ENCODE measurements at regions not wholly inside any gene's neighbourhood (a gene's known extent, or its start where the extent isn't known, plus 50 kb on each side); places are given as distances from the start of the nearest gene placed in this dataset.
"Not testable (repeated sequence)": the region's sequence is repeated elsewhere in the genome, so short reads cannot be mapped to it uniquely, and the experiment has no call there.

- H3K9me3 Mint-ChIP-seq: no peaks in the 10 kb centered on the region
- no peaks in the 10 kb centered on the region for H3K27me3 Mint-ChIP-seq (ENCODE audit: low read depth)
- no peak overlapping the region for H3K27ac Mint-ChIP-seq
These were observed 254.2 kb upstream of the CRBN start for GRCh38 chr3:3433711-3434110.

GRCh38 chr3:3429841-3430240 lies 250.3 kb upstream of the CRBN start:
- intact Hi-C loops (cut with micrococcal nuclease): loop anchor here (1.0 kb wide), 1 partner anchor 27 kb away; no protein-coding TSS in a partner anchor
- H3K4me3 Mint-ChIP-seq (ENCODE audit: low read depth): no peak overlapping the region
- DNase-seq (ENCODE audit: low spot score): no peak
- H3K27ac Mint-ChIP-seq: no peak overlapping the region
- H3K9me3 Mint-ChIP-seq: no peaks in the 10 kb centered on the region
- no peaks in the 10 kb centered on the region for H3K4me1 Mint-ChIP-seq (ENCODE audit: low read depth)
- no peaks in the 10 kb centered on the region for H3K27me3 Mint-ChIP-seq (ENCODE audit: low read depth)
- H3K36me3 Mint-ChIP-seq (ENCODE audit: low read depth): no peaks in the 10 kb centered on the region

More at GRCh38 chr3:3433711-3434110, 254.2 kb upstream of the CRBN start:
- intact Hi-C loops (cut with micrococcal nuclease): no loop called here
- DNase-seq (ENCODE audit: low spot score): no peak
- Mint-ChIP-seq H3K36me3 (ENCODE audit: low read depth) (no peaks in the 10 kb centered on the region), H3K4me3 (ENCODE audit: low read depth) (no peak overlapping the region), H3K4me1 (ENCODE audit: low read depth) (no peaks in the 10 kb centered on the region)

- H3K9me3 Mint-ChIP-seq; H3K4me3 Mint-ChIP-seq (ENCODE audit: low read depth); DNase-seq (ENCODE audit: low spot score); H3K36me3 Mint-ChIP-seq (ENCODE audit: low read depth); H3K27ac Mint-ChIP-seq; intact Hi-C loops (cut with micrococcal nuclease); H3K27me3 Mint-ChIP-seq (ENCODE audit: low read depth); H3K4me1 Mint-ChIP-seq (ENCODE audit: low read depth): not testable (repeated sequence)
These were observed 228.2 kb upstream of the CRBN start for GRCh38 chr3:3407707-3408106.

DNA sequence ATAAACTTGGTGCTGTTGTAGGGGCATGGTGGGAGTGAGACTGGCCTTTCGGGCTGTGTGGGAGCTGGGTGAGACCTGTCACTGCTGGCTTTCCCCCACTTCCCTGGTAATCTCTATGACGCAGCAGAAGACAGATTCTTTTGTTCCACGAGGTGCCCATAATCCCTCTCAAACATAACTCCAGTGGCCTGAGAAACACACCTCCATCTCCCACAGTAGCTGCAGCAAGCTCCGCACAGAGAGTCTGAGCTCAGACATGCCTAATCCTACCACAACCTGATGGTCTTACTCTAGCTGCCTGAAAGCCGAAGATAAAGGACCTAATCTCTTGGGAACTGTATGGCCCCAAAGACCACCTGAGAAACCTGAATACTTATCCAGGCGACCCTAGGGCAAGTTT lies 225.6 kb upstream of the CRBN start:
- no peak for DNase-seq (ENCODE audit: low spot score)
- H3K9me3 Mint-ChIP-seq: peaks cover 4% of the 10 kb centered on the region
- H3K36me3 Mint-ChIP-seq (ENCODE audit: low read depth): no peaks in the 10 kb centered on the region
- no peaks in the 10 kb centered on the region for H3K4me1 Mint-ChIP-seq (ENCODE audit: low read depth)
- H3K27ac Mint-ChIP-seq: no peak overlapping the region
- intact Hi-C loops (cut with micrococcal nuclease): no loop called here
- H3K4me3 Mint-ChIP-seq (ENCODE audit: low read depth): no peak overlapping the region
- H3K27me3 Mint-ChIP-seq (ENCODE audit: low read depth): no peaks in the 10 kb centered on the region

- H3K27me3 Mint-ChIP-seq (ENCODE audit: low read depth): no peaks in the 10 kb centered on the region
- no peaks in the 10 kb centered on the region for H3K36me3 Mint-ChIP-seq (ENCODE audit: low read depth)
- H3K9me3 Mint-ChIP-seq: peaks cover 4% of the 10 kb centered on the region
- no peaks in the 10 kb centered on the region for H3K4me1 Mint-ChIP-seq (ENCODE audit: low read depth)
- no peak overlapping the region for H3K27ac Mint-ChIP-seq
- no peak overlapping the region for H3K4me3 Mint-ChIP-seq (ENCODE audit: low read depth)
- intact Hi-C loops (cut with micrococcal nuclease): no loop called here
- DNase-seq (ENCODE audit: low spot score): no peak
These were observed 224.2 kb upstream of the CRBN start for GRCh38 chr3:3403700-3404099.

GRCh38 chr3:3392946-3393345 lies 213.5 kb upstream of the CRBN start:
- no peak overlapping the region for H3K4me3 Mint-ChIP-seq (ENCODE audit: low read depth)
- no peak overlapping the region for H3K27ac Mint-ChIP-seq
- no peaks in the 10 kb centered on the region for H3K36me3 Mint-ChIP-seq (ENCODE audit: low read depth)
- no peaks in the 10 kb centered on the region for H3K4me1 Mint-ChIP-seq (ENCODE audit: low read depth)
- no peaks in the 10 kb centered on the region for H3K27me3 Mint-ChIP-seq (ENCODE audit: low read depth)
- intact Hi-C loops (cut with micrococcal nuclease): no loop called here
- H3K9me3 Mint-ChIP-seq: no peaks in the 10 kb centered on the region
- DNase-seq (ENCODE audit: low spot score): no peak

DNA sequence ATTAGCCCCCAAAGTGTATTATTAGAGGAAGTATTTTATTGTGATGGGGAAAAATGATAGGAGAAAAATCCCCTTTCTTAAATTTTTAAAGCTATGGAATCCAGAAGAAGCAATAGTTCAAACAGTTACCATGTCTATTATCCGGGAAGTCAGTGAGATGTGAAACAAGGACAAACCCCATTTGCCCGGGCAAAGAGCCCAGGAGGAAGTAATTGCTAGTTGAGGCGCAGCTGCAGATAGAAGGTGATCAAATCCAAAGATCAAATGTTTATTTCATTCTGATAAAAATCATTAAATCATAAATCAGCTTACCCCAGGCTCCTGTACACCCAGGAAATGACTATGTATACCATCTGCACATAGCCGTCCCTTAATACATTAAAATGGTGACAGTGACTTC lies 204.0 kb upstream of the CRBN start:
- H3K27ac Mint-ChIP-seq: no peak overlapping the region
- no peaks in the 10 kb centered on the region for H3K4me1 Mint-ChIP-seq (ENCODE audit: low read depth)
- DNase-seq (ENCODE audit: low spot score): no peak
- H3K36me3 Mint-ChIP-seq (ENCODE audit: low read depth): no peaks in the 10 kb centered on the region
- intact Hi-C loops (cut with micrococcal nuclease): no loop called here
- no peak overlapping the region for H3K4me3 Mint-ChIP-seq (ENCODE audit: low read depth)
- no peaks in the 10 kb centered on the region for H3K9me3 Mint-ChIP-seq
- H3K27me3 Mint-ChIP-seq (ENCODE audit: low read depth): no peaks in the 10 kb centered on the region

DNA sequence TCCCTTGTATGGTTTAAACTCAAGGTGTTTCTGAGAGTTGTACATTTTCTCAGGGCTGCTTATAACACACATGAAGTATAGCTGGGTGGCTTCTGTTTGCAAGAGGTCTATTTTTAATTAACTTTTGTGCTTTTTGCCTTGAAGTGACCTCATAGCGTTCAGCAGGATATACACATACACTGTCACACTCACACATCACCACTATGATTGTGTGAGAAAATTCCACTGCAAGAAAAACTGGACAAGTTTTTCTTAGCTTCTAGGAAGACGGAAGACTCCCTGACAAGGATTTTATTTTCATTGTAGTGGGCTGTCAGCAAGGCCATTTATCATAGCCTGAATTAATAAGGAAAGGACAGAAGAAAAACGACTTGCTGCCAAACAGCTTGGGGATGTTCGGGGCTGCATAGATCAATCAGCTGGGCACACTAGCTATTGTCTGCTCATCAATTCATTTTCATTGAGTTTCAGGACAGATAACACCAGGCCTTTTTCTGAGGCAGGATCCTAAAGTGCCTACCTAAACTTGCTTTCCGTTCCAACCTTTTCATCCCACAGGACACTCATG lies 192.8 kb upstream of the CRBN start:
- DNase-seq (ENCODE audit: low spot score): no peak
- intact Hi-C loops (cut with micrococcal nuclease): no loop called here
- Mint-ChIP-seq H3K4me3 (ENCODE audit: low read depth) (no peak overlapping the region), H3K27me3 (ENCODE audit: low read depth) (no peaks in the 10 kb centered on the region), H3K4me1 (ENCODE audit: low read depth) (no peaks in the 10 kb centered on the region), H3K9me3 (peaks cover 10% of the 10 kb centered on the region), H3K36me3 (ENCODE audit: low read depth) (no peaks in the 10 kb centered on the region), H3K27ac (no peak overlapping the region)

DNA sequence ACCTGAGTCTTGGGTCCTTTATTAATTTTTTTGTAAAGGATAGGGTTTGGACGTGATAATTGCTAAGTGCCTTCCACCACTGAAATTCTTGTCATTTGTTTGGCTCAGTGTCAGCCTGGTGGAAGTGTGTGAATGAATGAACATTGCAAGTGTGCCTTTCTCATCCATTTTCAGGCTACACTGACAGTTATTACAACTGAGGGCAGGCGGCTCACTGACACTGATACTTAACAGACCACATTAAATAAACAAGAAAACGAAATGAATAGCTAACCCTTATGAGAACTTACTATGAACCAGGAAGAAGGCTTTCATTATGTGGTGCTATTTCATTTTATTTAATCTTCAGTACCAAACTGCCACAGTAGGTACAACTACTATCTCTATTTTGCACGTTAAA lies 188.8 kb upstream of the CRBN start:
- intact Hi-C loops (cut with micrococcal nuclease): no loop called here
- no peaks in the 10 kb centered on the region for H3K9me3 Mint-ChIP-seq
- no peaks in the 10 kb centered on the region for H3K36me3 Mint-ChIP-seq (ENCODE audit: low read depth)
- no peaks in the 10 kb centered on the region for H3K27me3 Mint-ChIP-seq (ENCODE audit: low read depth)
- DNase-seq (ENCODE audit: low spot score): no peak
- no peaks in the 10 kb centered on the region for H3K4me1 Mint-ChIP-seq (ENCODE audit: low read depth)
- no peak overlapping the region for H3K4me3 Mint-ChIP-seq (ENCODE audit: low read depth)
- H3K27ac Mint-ChIP-seq: no peak overlapping the region

- Mint-ChIP-seq H3K36me3 (ENCODE audit: low read depth) (no peaks in the 10 kb centered on the region), H3K27ac (no peak overlapping the region), H3K9me3 (no peaks in the 10 kb centered on the region), H3K27me3 (ENCODE audit: low read depth) (no peaks in the 10 kb centered on the region), H3K4me1 (ENCODE audit: low read depth) (no peaks in the 10 kb centered on the region), H3K4me3 (ENCODE audit: low read depth) (no peak overlapping the region)
- no peak for DNase-seq (ENCODE audit: low spot score)
- intact Hi-C loops (cut with micrococcal nuclease): no loop called here
These were observed 186.9 kb upstream of the CRBN start for GRCh38 chr3:3366386-3366785.

GRCh38 chr3:3365716-3366115 lies 186.2 kb upstream of the CRBN start:
- no peak overlapping the region for H3K27ac Mint-ChIP-seq
- no peaks in the 10 kb centered on the region for H3K9me3 Mint-ChIP-seq
- H3K36me3 Mint-ChIP-seq (ENCODE audit: low read depth): no peaks in the 10 kb centered on the region
- intact Hi-C loops (cut with micrococcal nuclease): no loop called here
- H3K4me1 Mint-ChIP-seq (ENCODE audit: low read depth): no peaks in the 10 kb centered on the region
- H3K27me3 Mint-ChIP-seq (ENCODE audit: low read depth): no peaks in the 10 kb centered on the region
- H3K4me3 Mint-ChIP-seq (ENCODE audit: low read depth): no peak overlapping the region
- DNase-seq (ENCODE audit: low spot score): no peak

DNA sequence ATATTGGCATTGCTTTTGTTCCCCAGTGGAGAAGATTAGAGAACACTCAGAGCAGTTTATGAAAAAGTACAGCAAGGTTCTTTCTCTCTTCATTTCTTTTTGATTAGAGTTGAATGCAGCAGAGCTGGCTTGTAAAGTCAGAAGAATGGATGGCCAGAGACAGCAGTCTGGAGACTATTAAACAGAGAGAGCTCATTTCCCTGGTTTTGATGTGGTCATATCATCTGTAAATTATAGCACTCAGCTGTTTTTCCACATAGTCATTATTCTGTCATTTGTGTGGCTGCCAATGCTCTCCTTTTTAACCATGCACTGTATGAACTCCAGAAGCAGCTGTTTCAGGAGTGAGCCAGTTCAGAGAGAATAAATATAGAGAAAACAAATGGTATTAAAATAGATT lies 177.4 kb upstream of the CRBN start:
- intact Hi-C loops (cut with micrococcal nuclease): no loop called here
- no peak for DNase-seq (ENCODE audit: low spot score)
- H3K36me3 Mint-ChIP-seq (ENCODE audit: low read depth): no peaks in the 10 kb centered on the region

GRCh38 chr3:3355442-3355841 lies 176.0 kb upstream of the CRBN start:
- H3K27me3 Mint-ChIP-seq (ENCODE audit: low read depth): no peaks in the 10 kb centered on the region
- no peaks in the 10 kb centered on the region for H3K36me3 Mint-ChIP-seq (ENCODE audit: low read depth)
- no peak for DNase-seq (ENCODE audit: low spot score)
- H3K27ac Mint-ChIP-seq: no peak overlapping the region
- H3K4me3 Mint-ChIP-seq (ENCODE audit: low read depth): no peak overlapping the region
- H3K4me1 Mint-ChIP-seq (ENCODE audit: low read depth): no peaks in the 10 kb centered on the region
- intact Hi-C loops (cut with micrococcal nuclease): no loop called here
- H3K9me3 Mint-ChIP-seq: no peaks in the 10 kb centered on the region

More for the DNA sequence above, 177.4 kb upstream of the CRBN start:
- Mint-ChIP-seq H3K9me3 (no peaks in the 10 kb centered on the region), H3K27me3 (ENCODE audit: low read depth) (no peaks in the 10 kb centered on the region), H3K4me3 (ENCODE audit: low read depth) (no peak overlapping the region), H3K4me1 (ENCODE audit: low read depth) (no peaks in the 10 kb centered on the region), H3K27ac (no peak overlapping the region)

GRCh38 chr3:3353153-3353552 lies 173.7 kb upstream of the CRBN start:
- DNase-seq (ENCODE audit: low spot score): no peak
- H3K9me3 Mint-ChIP-seq: no peaks in the 10 kb centered on the region
- no peak overlapping the region for H3K4me3 Mint-ChIP-seq (ENCODE audit: low read depth)
- H3K36me3 Mint-ChIP-seq (ENCODE audit: low read depth): no peaks in the 10 kb centered on the region
- no peaks in the 10 kb centered on the region for H3K27me3 Mint-ChIP-seq (ENCODE audit: low read depth)
- intact Hi-C loops (cut with micrococcal nuclease): no loop called here
- H3K4me1 Mint-ChIP-seq (ENCODE audit: low read depth): no peaks in the 10 kb centered on the region
- H3K27ac Mint-ChIP-seq: no peak overlapping the region

Data from activated T-helper 2 cell treated with anti-CD3 and anti-CD28 coated beads, Interferon-gamma antibody, Interleukin-2, Interleukin-4, amounts not matched to agents 10 μg/mL and 5 μg/mL and 100 μg/mL, durations not matched to agents 14 hours and 24 hours and 36 hours (primary cell).